ENCODE measurements at regions not wholly inside any gene's neighbourhood (a gene's known extent, or its start where the extent isn't known, plus 50 kb on each side); places are given as distances from the start of the nearest gene placed in this dataset.

DNA sequence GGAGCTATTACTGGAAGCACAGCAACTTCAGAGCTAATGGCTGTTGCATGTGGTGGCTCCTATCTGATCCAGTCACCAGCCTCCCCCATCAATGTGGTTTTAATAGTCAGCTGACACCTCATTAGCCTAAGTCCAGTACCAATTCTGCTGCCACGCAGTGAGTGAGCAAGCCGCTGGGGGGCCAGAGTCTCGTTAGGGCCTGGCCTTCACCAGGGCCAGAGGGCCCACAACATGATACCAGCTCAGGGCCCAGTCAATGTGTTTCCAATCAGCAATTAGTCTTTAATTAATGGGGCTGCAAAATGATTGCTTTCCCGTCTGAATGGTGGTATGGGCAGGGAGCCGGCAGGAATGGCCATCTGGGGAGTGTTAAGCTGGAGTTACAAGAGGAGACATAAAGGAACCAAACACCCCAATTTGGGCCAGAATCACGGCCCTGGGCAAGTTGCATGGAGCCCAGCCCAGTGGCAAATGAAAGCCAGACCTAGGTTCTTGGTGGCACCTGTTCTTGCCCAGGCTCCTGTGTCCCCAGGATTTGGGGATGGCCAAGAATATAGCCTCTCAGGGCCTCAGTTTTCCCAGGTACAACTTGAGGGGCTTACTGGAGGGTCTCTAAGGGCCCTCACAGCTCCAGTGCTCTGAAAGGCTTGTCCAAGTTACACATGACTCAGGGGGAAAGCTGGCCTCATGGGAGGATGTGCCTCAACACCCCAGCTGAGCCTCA lies 119.2 kb downstream of the EFNB1 start:
- intact Hi-C loops (cut with micrococcal nuclease) (no loop called here), in situ Hi-C loops (cut with MboI; ENCODE audit: low sequenced_read_pairs) (no loop called here), dilution Hi-C loops (cut with HindIII; ENCODE audit: low sequenced_read_pairs, unreplicated experiment) (no loop called here)
- no peak for ATAC-seq (ENCODE audit: low read depth)
- Histone ChIP-seq H3K9me3 (ENCODE audit: control insufficient read depth, insufficient read depth, low read length) (no peaks in the 10 kb centered on the region), H2AK9ac (replicated peaks; ENCODE audit: low read depth, low read length, poor library complexity) (no peak overlapping the region), H3K14ac (replicated peaks; ENCODE audit: low read depth, low read length) (no peak overlapping the region), H3K4me1 (ENCODE audit: control insufficient read depth, insufficient read depth, low read length) (peaks cover 3% of the 10 kb centered on the region; the same call in 1 of the 2 replicates), H3K18ac (ENCODE audit: low read depth, low read length) (no peak overlapping the region), H4K5ac (ENCODE audit: low read depth, low read length) (no peak overlapping the region), H3K56ac (ENCODE audit: extremely low read depth, insufficient read depth, low read length) (no peak overlapping the region), H2AK5ac (ENCODE audit: low read depth, low read length) (no peak overlapping the region), H3K4me3 (ENCODE audit: insufficient read depth, low read depth, low read length) (no peak overlapping the region), H2BK15ac (ENCODE audit: low read depth, low read length) (no peak overlapping the region), H3K36me3 (ENCODE audit: control insufficient read depth, insufficient read depth, low read length) (no peaks in the 10 kb centered on the region), H4K8ac (ENCODE audit: low read depth in 2 of 2, low read length in 2 of 2) (no peak overlapping the region), H2AFZ (replicated peaks; ENCODE audit: low read length, poor library complexity) (no peak overlapping the region), H3K9ac (ENCODE audit: low read depth, low read length) (no peak overlapping the region), H3K4me2 (ENCODE audit: low read depth, low read length) (no peak overlapping the region), H3K4ac (ENCODE audit: low read depth, low read length) (no peak overlapping the region), H2BK120ac (ENCODE audit: low read depth, low read length) (no peak overlapping the region), H4K20me1 (ENCODE audit: insufficient read depth, low read length) (no peaks in the 10 kb centered on the region), H3K79me1 (ENCODE audit: low read depth in 1 of 2, low read length in 2 of 2) (no peaks in the 10 kb centered on the region), H2BK5ac (ENCODE audit: low read depth, low read length, poor library complexity, severe bottlenecking) (no peak overlapping the region), H3K27me3 (ENCODE audit: control insufficient read depth, insufficient read depth, low read length) (peaks cover 11% of the 10 kb centered on the region; the same call in 1 of the 2 replicates), H3K9me1 (ENCODE audit: insufficient read depth, low read length) (no peaks in the 10 kb centered on the region; the same call in 1 of the 2 replicates), H3K27ac (ENCODE audit: insufficient read depth, low read length) (no peak overlapping the region), H3K23ac (ENCODE audit: low read depth, low read length) (no peak overlapping the region), H2BK20ac (ENCODE audit: low read depth, low read length) (no peak overlapping the region), H4K91ac (ENCODE audit: insufficient read depth, low read depth, low read length) (no peak overlapping the region)
- BruUV-seq (replicated peaks), result no TSS peak
- POLR2A ChIA-PET (ENCODE audit: unreplicated experiment), result no interaction called here
- TF ChIP-seq, protein P1, sequence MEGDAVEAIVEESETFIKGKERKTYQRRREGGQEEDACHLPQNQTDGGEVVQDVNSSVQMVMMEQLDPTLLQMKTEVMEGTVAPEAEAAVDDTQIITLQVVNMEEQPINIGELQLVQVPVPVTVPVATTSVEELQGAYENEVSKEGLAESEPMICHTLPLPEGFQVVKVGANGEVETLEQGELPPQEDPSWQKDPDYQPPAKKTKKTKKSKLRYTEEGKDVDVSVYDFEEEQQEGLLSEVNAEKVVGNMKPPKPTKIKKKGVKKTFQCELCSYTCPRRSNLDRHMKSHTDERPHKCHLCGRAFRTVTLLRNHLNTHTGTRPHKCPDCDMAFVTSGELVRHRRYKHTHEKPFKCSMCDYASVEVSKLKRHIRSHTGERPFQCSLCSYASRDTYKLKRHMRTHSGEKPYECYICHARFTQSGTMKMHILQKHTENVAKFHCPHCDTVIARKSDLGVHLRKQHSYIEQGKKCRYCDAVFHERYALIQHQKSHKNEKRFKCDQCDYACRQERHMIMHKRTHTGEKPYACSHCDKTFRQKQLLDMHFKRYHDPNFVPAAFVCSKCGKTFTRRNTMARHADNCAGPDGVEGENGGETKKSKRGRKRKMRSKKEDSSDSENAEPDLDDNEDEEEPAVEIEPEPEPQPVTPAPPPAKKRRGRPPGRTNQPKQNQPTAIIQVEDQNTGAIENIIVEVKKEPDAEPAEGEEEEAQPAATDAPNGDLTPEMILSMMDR (conservative IDR thresholded peaks at IDR 0.05; ENCODE audit: low read depth, low read length), result 0 out of 2 replicates have a peak, but pooled peaks have one; percentile 6
- TF ChIP-seq SMC3 (IDR thresholded peaks at IDR 0.05; ENCODE audit: low read depth, low read length), result no peak
- CTCF ChIA-PET, result interaction anchor here (1.0 to 1.2 kb wide), 2 partner anchors 14 to 120 kb away, joined by 4 to 5 read pairs; partner anchors contain the start of gene EFNB1
- DNase-seq, result no peak
- 85% methylated on average over 3 of the region's 6 CpGs; no CpG with 5 or more reads in 1 of the 2 experiments for WGBS, 2 experiments (ENCODE audit: extremely low coverage in 2 of 2, insufficient read length in 1 of 2)

All from IMR-90 (cell line).